WI38 (cell line): ENCODE measurements at regions not wholly inside any gene's neighbourhood (a gene's known extent, or its start where the extent isn't known, plus 50 kb on each side); places are given as distances from the start of the nearest gene placed in this dataset.
"Not testable (repeated sequence)": the region's sequence is repeated elsewhere in the genome, so short reads cannot be mapped to it uniquely, and the experiment has no call there.

Experiments used
- H3K4me3 ChIP-seq: 2 replicates; pipeline ENCODE4 v1.5.1; 2011; ENCODE audit warnings: low read depth, mild to moderate bottlenecking, control low read depth, low read length
- CTCF ChIP-seq: IDR thresholded peaks from 2 replicates; pipeline ENCODE4 v1.5.1; 2012; ENCODE audit warnings: low read depth, mild to moderate bottlenecking, control low read depth, low read length

DNA sequence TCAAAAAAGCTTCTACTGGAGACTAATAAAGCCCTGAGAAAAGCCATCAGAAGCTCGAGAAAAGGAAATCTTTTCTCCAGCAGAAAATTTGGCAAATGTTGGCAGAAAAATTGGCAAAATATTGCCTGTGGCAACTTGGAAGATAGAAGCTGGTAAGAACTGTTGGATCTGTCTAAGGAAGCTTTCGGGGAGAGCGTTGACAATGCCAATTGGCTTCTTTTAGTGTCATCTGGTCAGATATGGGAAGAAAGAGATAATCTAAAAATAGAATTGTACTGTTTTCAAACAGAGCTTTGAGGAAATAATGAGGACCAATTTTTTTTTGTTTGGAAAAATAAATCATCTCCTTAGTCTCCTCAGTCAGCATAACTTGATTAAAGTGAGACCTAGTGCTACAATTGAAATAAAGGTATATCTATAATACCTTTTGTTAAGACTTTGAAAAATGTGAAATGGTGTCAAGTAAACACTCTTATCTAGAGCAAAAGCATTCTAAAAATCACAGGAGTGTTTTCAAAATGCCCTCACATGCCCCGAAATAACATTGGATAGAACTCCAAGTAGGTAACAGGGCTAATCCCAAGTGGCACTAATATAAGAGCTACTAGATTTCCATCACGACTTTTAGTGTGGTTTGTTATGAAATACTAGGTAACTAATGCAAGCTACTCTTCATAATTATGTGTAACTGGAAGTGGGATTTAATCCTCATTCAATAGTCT is 882.2 kb upstream of the B3GALT2 start:
- TF ChIP-seq CTCF, result no peak
- no peak overlapping the region for H3K4me3 ChIP-seq

- no peak for TF ChIP-seq CTCF
- H3K4me3 ChIP-seq, result no peak overlapping the region
These were observed 881.4 kb upstream of the B3GALT2 start for GRCh38 chr1:194067772-194068171.

DNA sequence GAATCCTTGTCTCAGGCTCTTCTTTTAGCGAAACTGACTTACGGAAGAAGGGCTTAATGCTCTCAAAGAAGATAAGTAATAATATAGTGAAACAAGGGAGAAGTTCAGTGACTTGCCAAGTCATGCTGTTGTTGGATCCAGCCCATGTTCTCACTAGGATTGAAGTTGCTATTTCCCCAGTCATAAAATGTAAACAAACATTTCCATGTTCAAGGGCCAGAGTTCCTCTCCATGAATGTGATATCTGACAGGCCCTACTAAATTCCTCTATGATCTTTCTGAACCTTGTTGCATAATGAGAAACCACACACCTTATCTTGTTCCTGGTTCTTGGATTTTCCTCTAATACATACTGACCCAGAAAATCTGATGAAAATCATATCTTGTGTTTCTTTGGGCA is 876.5 kb upstream of the B3GALT2 start:
- H3K4me3 ChIP-seq, result no peak overlapping the region
- TF ChIP-seq CTCF, result no peak

DNA sequence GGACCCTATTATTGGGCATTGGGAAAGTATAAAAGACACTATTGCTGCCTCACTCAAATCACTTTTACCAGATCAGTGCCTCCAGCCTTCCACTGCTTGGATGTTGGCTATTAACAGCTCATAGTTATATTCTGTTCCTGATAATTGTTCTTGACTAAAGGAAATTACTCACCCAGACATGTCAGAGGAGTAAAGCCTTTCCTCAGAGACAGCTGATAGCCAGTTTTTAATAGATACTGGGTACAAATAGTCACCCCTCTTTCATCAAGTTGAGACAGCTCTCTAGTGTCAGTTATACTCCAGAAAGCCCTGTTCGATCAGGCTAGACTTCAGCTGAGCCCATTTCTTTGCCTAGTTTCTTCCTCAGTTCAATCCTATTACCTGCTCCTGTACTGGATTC is 876.1 kb upstream of the B3GALT2 start:
- TF ChIP-seq CTCF, result no peak

GRCh38 chr1:194060481-194060880 is 874.1 kb upstream of the B3GALT2 start:
- no peak overlapping the region for H3K4me3 ChIP-seq
- TF ChIP-seq CTCF, result no peak

More for the DNA sequence above, 876.1 kb upstream of the B3GALT2 start:
- no peak overlapping the region for H3K4me3 ChIP-seq

DNA sequence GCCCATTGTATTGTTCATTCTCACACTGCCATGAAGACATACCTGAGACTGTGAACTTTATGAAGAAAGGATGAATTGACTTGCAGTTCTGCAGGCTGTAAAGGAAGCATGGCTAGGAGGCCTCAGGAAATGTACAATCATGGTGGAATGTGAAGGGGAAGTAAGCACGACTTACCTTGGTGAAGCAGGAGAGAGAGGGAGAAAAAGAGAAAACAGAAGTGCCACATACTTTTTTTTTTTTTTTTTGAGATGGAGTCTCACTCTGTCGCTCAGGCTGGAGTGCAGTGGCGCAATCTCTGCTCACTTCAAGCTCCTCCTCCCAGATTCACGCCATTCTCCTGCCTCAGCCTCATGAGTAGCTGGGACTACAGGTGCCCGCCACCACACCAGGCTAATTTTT is 871.9 kb upstream of the B3GALT2 start:
- H3K4me3 ChIP-seq, result not testable (repeated sequence)

GRCh38 chr1:194056169-194056568 is 869.8 kb upstream of the B3GALT2 start:
- no peak for TF ChIP-seq CTCF
- H3K4me3 ChIP-seq, result no peak overlapping the region

GRCh38 chr1:194055536-194055935 is 869.1 kb upstream of the B3GALT2 start:
- TF ChIP-seq CTCF, result no peak
- no peak overlapping the region for H3K4me3 ChIP-seq
